ENCODE measurements at regions not wholly inside any gene's neighbourhood (a gene's known extent, or its start where the extent isn't known, plus 50 kb on each side); places are given as distances from the start of the nearest gene placed in this dataset.

DNA sequence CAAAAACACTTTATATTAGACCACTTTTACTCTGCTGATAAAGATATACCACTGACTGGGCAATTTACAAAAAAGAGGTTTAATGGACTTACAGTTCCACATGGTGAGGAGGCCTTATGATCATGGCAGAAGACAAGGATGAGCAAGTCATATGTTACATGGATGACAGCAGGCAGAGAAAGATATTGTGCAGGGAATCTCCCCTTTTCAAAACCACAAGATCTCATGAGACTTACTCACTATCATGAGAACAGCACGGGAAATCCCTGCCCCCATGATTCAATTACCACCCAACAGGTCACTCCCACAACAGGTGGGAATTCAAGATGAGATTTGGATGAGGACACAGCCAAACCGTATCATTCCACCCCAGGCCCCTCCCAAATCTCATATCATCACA is 1383.8 kb upstream of the MAP3K7 start:
- Histone ChIP-seq H3K27ac (ENCODE audit: low read length) (no peak overlapping the region), H3K9me3 (ENCODE audit: control insufficient read depth, low read length) (peaks cover 2% of the 10 kb centered on the region), H3K4me1 (ENCODE audit: control insufficient read depth, insufficient read depth, low read length) (no peaks in the 10 kb centered on the region), H3K27me3 (ENCODE audit: control insufficient read depth, insufficient read depth) (no peaks in the 10 kb centered on the region), H3K4me3 (ENCODE audit: low read length) (no peak overlapping the region)
- WGBS: 63% methylated on average over 2 of the region's 2 CpGs
- intact Hi-C loops (cut with DNase I): no loop called here
- ATAC-seq (no peak), DNase-seq (no peak)

DNA sequence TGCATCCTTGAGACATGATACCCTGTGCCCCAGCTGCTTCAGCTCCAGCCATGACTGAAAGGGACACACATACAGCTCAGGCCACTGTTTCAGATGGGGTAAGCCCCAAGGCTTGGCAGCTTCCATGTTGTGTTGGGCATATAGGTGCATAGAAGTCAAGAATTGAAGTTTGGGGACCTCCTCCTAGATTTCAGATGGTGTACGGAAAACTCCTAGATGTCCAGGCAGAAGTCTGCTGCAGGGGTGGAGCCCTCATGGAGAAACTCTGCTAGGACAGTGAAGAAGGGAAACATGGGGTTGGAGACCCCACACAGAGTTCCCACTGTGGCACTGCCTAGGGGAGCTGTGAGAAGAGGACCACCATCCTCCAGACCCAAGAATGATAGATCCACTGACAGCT is 1379.0 kb upstream of the MAP3K7 start:
- no peak overlapping the region for H3K4me3 ChIP-seq (ENCODE audit: low read length)
- H3K4me1 ChIP-seq (ENCODE audit: control insufficient read depth, insufficient read depth, low read length): no peaks in the 10 kb centered on the region
- no peak overlapping the region for H3K27ac ChIP-seq (ENCODE audit: low read length)
- ATAC-seq: no peak
- intact Hi-C loops (cut with DNase I): no loop called here
- no peaks in the 10 kb centered on the region for H3K27me3 ChIP-seq (ENCODE audit: control insufficient read depth, insufficient read depth)
- peaks cover 2% of the 10 kb centered on the region for H3K9me3 ChIP-seq (ENCODE audit: control insufficient read depth, low read length)
- WGBS: 88% methylated on average over 1 of the region's 1 CpG
- DNase-seq: no peak

DNA sequence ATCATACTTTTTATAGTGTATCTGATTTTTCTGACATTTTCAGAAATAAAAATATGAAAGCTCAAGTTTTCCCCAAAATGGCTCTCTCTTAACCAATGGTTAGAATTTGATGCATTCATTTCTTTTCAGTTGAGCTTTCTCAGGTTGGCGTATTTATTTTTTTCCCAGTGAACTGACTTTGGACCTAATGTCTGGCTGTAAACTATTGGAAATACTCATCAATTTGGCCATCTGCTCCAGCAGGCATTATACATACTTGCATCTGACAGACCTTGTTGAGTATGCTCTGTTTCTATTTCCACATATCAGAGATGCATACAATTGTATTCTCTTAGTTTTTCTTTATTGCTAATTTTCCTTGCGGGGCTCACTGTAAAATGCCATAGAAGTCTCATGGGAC is 1374.8 kb upstream of the MAP3K7 start:
- Histone ChIP-seq H3K9me3 (ENCODE audit: control insufficient read depth, low read length) (peaks cover 2% of the 10 kb centered on the region), H3K27me3 (ENCODE audit: control insufficient read depth, insufficient read depth) (no peaks in the 10 kb centered on the region), H3K4me3 (ENCODE audit: low read length) (no peak overlapping the region), H3K27ac (ENCODE audit: low read length) (no peak overlapping the region), H3K4me1 (ENCODE audit: control insufficient read depth, insufficient read depth, low read length) (no peaks in the 10 kb centered on the region)
- no peak for DNase-seq
- no peak for ATAC-seq
- WGBS: 88% methylated on average over 2 of the region's 2 CpGs
- intact Hi-C loops (cut with DNase I): no loop called here

DNA sequence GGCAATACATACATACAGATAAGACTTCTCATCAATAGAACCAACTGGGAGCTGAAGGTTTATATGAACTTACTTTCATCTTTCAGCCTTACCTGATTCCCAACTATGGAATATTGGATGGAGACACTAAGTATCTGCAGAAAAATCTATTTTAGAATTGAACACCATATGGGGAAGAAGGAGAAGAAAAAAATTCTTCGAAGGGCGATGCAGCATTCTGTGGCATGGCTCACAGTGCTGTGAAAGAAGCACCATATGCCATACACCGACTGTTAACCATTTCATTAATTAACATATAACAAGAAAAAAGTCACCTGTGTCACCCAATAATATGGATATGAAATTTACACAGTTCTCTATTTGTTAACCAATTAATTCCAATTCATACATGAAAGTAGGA is 1374.4 kb upstream of the MAP3K7 start:
- DNase-seq: no peak
- intact Hi-C loops (cut with DNase I): no loop called here
- 92% methylated on average over 3 of the region's 3 CpGs for WGBS
- no peak for ATAC-seq
- H3K27ac ChIP-seq (ENCODE audit: low read length): no peak overlapping the region
- no peak overlapping the region for H3K4me3 ChIP-seq (ENCODE audit: low read length)
- no peaks in the 10 kb centered on the region for H3K9me3 ChIP-seq (ENCODE audit: control insufficient read depth, low read length)
- H3K4me1 ChIP-seq (ENCODE audit: control insufficient read depth, insufficient read depth, low read length): no peaks in the 10 kb centered on the region
- H3K27me3 ChIP-seq (ENCODE audit: control insufficient read depth, insufficient read depth): no peaks in the 10 kb centered on the region

DNA sequence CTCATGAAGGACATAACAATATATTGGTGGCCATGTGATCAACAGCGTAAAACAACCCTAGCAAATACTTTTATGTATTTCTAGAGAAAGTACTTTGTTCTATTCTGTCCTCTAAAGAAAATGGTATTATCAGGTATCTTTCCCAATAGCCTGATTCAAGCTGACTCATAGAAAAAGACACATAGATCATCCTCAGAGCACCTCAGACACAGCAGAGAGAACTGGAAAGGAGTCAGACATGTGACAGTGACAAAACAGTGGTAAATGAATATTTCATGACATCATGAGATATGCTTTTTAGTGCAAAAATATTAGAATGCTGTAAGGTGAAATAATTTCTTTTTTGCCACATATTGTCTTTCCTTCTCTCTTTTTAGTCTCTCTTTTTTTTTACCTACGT is 1355.0 kb upstream of the MAP3K7 start:
- intact Hi-C loops (cut with DNase I): no loop called here
- Histone ChIP-seq H3K27ac (ENCODE audit: low read length) (no peak overlapping the region), H3K27me3 (ENCODE audit: control insufficient read depth, insufficient read depth) (no peaks in the 10 kb centered on the region), H3K9me3 (ENCODE audit: control insufficient read depth, low read length) (no peaks in the 10 kb centered on the region), H3K4me1 (ENCODE audit: control insufficient read depth, insufficient read depth, low read length) (no peaks in the 10 kb centered on the region), H3K4me3 (ENCODE audit: low read length) (no peak overlapping the region)
- ATAC-seq: no peak
- 91% methylated on average over 2 of the region's 2 CpGs for WGBS
- DNase-seq: no peak

DNA sequence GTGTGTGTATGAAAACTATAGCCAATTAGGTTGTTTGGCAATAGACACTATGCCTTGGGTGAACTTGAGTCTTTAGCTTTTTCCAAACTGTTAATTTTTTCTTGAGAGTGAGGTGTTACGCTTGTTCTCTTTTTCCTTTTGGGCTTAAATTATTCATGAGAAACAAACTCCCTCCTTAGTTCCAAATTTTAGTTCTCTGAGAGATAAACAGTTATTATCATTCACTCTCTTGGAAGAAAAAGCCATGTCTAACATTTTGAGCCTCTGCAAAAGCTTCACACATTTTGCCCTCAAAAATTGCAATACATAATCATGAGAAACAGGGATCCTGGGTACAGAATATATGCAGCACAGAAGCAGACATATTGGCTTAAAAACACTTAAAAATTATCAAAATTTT is 1353.9 kb upstream of the MAP3K7 start:
- ATAC-seq (no peak), DNase-seq (no peak)
- no peaks in the 10 kb centered on the region for H3K27me3 ChIP-seq (ENCODE audit: control insufficient read depth, insufficient read depth)
- no peak overlapping the region for H3K4me3 ChIP-seq (ENCODE audit: low read length)
- intact Hi-C loops (cut with DNase I): no loop called here
- WGBS: 80% methylated on average over 1 of the region's 1 CpG
- no peaks in the 10 kb centered on the region for H3K9me3 ChIP-seq (ENCODE audit: control insufficient read depth, low read length)
- H3K4me1 ChIP-seq (ENCODE audit: control insufficient read depth, insufficient read depth, low read length): no peaks in the 10 kb centered on the region
- H3K27ac ChIP-seq (ENCODE audit: low read length): no peak overlapping the region

DNA sequence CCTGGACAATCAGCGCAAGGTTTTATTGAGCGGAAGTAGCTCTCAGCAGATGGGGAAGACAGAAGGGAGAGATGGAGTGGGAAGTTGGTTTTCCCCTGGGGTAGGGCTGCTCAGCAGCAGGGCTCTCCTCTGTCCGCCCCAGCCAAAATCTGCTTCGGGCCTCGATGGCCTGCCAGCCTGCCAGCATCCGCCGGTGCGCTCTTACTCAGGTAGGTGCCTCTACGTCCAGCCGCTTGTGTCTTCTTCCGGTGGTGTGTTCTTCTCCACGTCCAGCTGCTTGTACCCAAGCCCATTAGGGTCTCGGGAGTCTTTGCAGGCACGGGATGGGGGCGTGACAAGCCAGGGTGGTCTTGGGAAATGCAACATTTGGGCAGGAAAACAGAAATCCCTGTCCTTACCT is 1340.0 kb upstream of the MAP3K7 start:
- DNase-seq (peak in 1 of 3 donors; percentile 32), ATAC-seq (no peak)
- H3K4me1 ChIP-seq (ENCODE audit: control insufficient read depth, insufficient read depth, low read length): no peaks in the 10 kb centered on the region
- H3K27me3 ChIP-seq (ENCODE audit: control insufficient read depth, insufficient read depth): no peaks in the 10 kb centered on the region
- H3K4me3 ChIP-seq (ENCODE audit: low read length): no peak overlapping the region
- no peak overlapping the region for H3K27ac ChIP-seq (ENCODE audit: low read length)
- intact Hi-C loops (cut with DNase I): no loop called here
- WGBS: 92% methylated on average over 15 of the region's 15 CpGs
- no peaks in the 10 kb centered on the region for H3K9me3 ChIP-seq (ENCODE audit: control insufficient read depth, low read length)

DNA sequence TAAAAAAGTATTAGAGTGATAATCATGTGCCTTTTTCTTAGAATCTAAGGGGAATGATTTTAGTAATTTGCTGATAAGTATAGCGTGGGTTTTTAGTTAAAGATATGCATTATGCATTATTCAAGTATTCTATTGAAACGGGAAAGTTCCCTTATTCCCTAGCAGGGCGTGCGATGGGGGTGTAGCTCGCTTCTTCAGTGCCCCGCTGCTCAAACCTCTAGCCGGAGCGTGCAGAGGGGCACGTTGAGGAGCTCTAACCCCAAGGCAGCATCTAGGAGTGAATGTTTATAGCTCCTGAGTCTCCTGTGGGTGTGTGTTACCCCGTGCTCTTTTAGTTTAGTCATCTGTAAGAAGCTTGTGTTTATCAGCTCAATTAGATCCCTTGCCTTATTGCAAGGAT is 1339.5 kb upstream of the MAP3K7 start:
- WGBS: 85% methylated on average over 10 of the region's 10 CpGs
- ATAC-seq (no peak), DNase-seq (peak in 1 of 3 donors; percentile 16)
- intact Hi-C loops (cut with DNase I): no loop called here
- Histone ChIP-seq H3K4me1 (ENCODE audit: control insufficient read depth, insufficient read depth, low read length) (no peaks in the 10 kb centered on the region), H3K27me3 (ENCODE audit: control insufficient read depth, insufficient read depth) (no peaks in the 10 kb centered on the region), H3K4me3 (ENCODE audit: low read length) (no peak overlapping the region), H3K27ac (ENCODE audit: low read length) (no peak overlapping the region), H3K9me3 (ENCODE audit: control insufficient read depth, low read length) (no peaks in the 10 kb centered on the region)

DNA sequence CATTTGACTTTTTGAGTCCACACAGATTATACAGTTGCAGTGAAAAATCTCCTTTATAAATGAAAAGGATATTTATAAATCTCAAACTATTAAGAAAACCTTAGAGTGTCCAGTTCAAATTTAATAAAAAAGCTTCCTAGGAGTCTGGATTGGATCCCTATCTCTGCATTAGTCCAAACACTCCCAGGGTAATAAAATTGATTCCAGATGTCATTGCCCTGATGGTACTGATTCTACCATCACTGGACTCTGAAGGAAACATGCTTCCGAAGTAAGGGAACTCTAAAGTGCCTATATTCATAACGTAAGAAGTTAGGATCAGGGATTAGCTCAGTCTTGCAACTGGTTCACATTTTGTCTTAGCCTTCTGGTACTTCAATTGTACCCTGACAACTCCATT is 1325.1 kb upstream of the MAP3K7 start:
- Histone ChIP-seq H3K27ac (ENCODE audit: low read length) (no peak overlapping the region), H3K27me3 (ENCODE audit: control insufficient read depth, insufficient read depth) (no peaks in the 10 kb centered on the region), H3K9me3 (ENCODE audit: control insufficient read depth, low read length) (no peaks in the 10 kb centered on the region), H3K4me1 (ENCODE audit: control insufficient read depth, insufficient read depth, low read length) (no peaks in the 10 kb centered on the region), H3K4me3 (ENCODE audit: low read length) (no peak overlapping the region)
- intact Hi-C loops (cut with DNase I): no loop called here
- DNase-seq (no peak), ATAC-seq (no peak)
- WGBS: 93% methylated on average over 2 of the region's 2 CpGs

DNA sequence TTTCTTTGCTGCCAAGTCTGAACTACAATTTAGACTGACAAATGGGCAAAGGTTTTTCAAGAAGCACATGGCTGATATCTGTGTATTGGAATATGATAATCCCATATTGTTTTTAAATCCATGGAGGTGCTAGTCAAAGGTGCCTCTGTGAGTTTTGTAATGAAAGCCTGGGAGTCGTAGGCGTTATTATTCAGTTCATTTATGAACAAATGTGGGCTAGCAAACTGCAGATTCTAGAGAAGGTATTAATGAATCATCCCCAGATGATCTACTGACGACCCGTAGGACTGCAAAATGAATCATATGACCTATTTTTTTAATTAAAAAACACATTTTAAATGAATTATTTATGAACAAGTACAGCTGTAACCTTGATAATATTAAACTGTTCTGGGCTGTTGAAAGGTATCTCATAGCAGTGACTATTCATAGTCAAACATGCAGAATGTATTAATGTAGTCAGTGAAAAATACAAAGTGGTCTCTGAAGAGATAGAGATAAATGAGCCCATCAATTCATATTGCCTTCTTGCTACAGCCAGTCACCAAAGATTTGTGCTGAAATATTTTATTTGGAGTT is 1317.8 kb upstream of the MAP3K7 start:
- H3K9me3 ChIP-seq (ENCODE audit: control insufficient read depth, low read length): no peaks in the 10 kb centered on the region
- H3K27me3 ChIP-seq (ENCODE audit: control insufficient read depth, insufficient read depth): no peaks in the 10 kb centered on the region
- intact Hi-C loops (cut with DNase I): no loop called here
- no peak for DNase-seq
- H3K4me3 ChIP-seq (ENCODE audit: low read length): no peak overlapping the region
- no peak for ATAC-seq
- H3K27ac ChIP-seq (ENCODE audit: low read length): no peak overlapping the region
- WGBS: 62% methylated on average over 4 of the region's 4 CpGs
- H3K4me1 ChIP-seq (ENCODE audit: control insufficient read depth, insufficient read depth, low read length): no peaks in the 10 kb centered on the region

DNA sequence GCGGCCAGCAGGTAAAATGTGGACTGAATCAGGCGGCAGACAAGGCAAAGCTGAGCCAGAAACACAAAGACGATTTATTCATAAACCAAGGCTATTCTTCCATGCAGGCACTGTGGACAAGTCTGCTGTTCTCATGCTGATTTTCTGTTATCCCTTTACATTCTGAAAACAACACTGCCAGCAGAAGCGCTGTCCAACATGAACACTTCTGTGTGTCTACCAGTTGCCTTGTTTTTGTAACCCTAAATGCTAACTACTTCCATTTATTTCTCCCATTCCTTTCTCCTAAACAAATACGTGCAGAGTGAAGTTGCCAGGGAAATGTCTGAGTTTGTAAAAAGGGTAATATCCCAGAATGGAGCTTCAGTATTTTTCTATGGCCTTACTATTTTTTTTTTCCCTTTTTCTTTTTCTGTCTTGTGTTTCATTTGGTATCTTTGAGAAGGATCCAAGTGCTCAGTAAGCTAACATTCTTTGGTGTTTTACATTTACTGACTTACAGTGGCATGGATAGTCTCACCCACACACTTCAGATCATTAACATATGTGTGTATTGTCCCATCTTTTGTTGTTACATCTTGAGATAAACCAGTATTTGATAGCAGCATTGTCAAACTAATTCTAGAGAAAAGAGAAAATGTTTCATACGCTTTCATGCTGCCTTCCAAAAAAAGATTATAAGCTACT is 1308.9 kb upstream of the MAP3K7 start:
- intact Hi-C loops (cut with DNase I): no loop called here
- Histone ChIP-seq H3K4me3 (ENCODE audit: low read length) (no peak overlapping the region), H3K4me1 (ENCODE audit: control insufficient read depth, insufficient read depth, low read length) (no peaks in the 10 kb centered on the region), H3K9me3 (ENCODE audit: control insufficient read depth, low read length) (no peaks in the 10 kb centered on the region), H3K27ac (ENCODE audit: low read length) (no peak overlapping the region), H3K27me3 (ENCODE audit: control insufficient read depth, insufficient read depth) (no peaks in the 10 kb centered on the region)
- WGBS: 56% methylated on average over 6 of the region's 6 CpGs
- ATAC-seq: no peak
- DNase-seq: no peak
